Adrenal gland (tissue), 5 donors: ENCODE measurements at regions not wholly inside any gene's neighbourhood (a gene's known extent, or its start where the extent isn't known, plus 50 kb on each side); places are given as distances from the start of the nearest gene placed in this dataset.

Experiments used
- POLR2A ChIP-seq, 2 donors: fragments of 450-650 bp; IDR thresholded peaks; one replicate each; pipeline ENCODE4 v1.6.1; 2017; ENCODE audit warnings: antibody characterized with exemption in 2 of 2, mild to moderate bottlenecking in 2 of 2, moderate library complexity in 1 of 2
- TF ChIP-seq, protein P1 (sequence below), 6 experiments: fragments of 450-650 bp in 4 of 6; fragments of 200-600 bp in 2 of 6; sonication (generic) in 1 of 6; IDR thresholded peaks; 1 replicate in 5 of 6; 2 replicates in 1 of 6; pipeline versions ENCODE4 v1.5.1 to v1.8.0; 2016 to 2021; ENCODE audit warnings: antibody characterized with exemption in 6 of 6, mild to moderate bottlenecking in 2 of 6, moderate library complexity in 1 of 6
- donor health status: DM: no; HTN: no; CAD: no.

DNA sequence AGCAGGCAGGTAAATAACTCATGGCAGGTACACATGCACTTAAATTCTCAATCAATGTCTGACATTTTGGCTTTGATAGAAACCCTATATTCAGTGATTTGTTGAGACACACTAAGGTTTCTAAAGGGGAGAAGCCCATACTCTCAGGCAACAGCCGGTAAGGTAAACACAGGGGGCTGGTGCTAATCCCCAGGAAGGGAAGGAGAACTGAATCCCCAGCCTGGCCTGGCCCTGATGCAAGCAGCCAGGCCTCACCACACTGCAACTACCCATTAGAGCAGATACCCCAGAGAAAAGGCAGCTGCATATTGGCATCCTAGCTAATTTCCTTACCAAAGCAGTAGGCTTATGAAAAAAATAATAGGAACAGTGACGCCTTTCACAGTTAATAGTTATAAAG, 116.5 kb upstream of the LRRC7 start:
- TF ChIP-seq POLR2A (IDR thresholded peaks at IDR 0.05) = no peak
- TF ChIP-seq, protein P1, sequence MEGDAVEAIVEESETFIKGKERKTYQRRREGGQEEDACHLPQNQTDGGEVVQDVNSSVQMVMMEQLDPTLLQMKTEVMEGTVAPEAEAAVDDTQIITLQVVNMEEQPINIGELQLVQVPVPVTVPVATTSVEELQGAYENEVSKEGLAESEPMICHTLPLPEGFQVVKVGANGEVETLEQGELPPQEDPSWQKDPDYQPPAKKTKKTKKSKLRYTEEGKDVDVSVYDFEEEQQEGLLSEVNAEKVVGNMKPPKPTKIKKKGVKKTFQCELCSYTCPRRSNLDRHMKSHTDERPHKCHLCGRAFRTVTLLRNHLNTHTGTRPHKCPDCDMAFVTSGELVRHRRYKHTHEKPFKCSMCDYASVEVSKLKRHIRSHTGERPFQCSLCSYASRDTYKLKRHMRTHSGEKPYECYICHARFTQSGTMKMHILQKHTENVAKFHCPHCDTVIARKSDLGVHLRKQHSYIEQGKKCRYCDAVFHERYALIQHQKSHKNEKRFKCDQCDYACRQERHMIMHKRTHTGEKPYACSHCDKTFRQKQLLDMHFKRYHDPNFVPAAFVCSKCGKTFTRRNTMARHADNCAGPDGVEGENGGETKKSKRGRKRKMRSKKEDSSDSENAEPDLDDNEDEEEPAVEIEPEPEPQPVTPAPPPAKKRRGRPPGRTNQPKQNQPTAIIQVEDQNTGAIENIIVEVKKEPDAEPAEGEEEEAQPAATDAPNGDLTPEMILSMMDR (IDR thresholded peaks at IDR 0.05) = no peak
